Stimulated activated CD8-positive, alpha-beta memory T cell treated with anti-CD3 and anti-CD28 coated beads, Interleukin-4, amount 100 ng/mL, for 1 hour (primary cell): ENCODE measurements at regions not wholly inside any gene's neighbourhood (a gene's known extent, or its start where the extent isn't known, plus 50 kb on each side); places are given as distances from the start of the nearest gene placed in this dataset.

Source experiments
- DNase-seq, 2 donors: peaks; one replicate each; pipeline ENCODE4 v3.0.0-alpha.2; 2020; ENCODE audit warnings: low read depth in 2 of 2, low spot score in 1 of 2

- no peak for DNase-seq
These were observed 158.8 kb upstream of the ARL4C start for GRCh38 chr2:234655706-234656105.

- DNase-seq: no peak
These were observed 154.0 kb upstream of the ARL4C start for GRCh38 chr2:234650911-234651310.

- DNase-seq: no peak
These were observed 153.1 kb upstream of the ARL4C start for GRCh38 chr2:234649951-234650350.

GRCh38 chr2:234643407-234643806, 146.5 kb upstream of the ARL4C start:
- no peak for DNase-seq

GRCh38 chr2:234641086-234641485, 144.2 kb upstream of the ARL4C start:
- DNase-seq: no peak

- DNase-seq: no peak
These were observed 143.8 kb upstream of the ARL4C start for GRCh38 chr2:234640657-234641056.

GRCh38 chr2:234638966-234639365, 142.1 kb upstream of the ARL4C start:
- DNase-seq: no peak

GRCh38 chr2:234635284-234635683, 138.4 kb upstream of the ARL4C start:
- DNase-seq: no peak

GRCh38 chr2:234633581-234634230, 136.8 kb upstream of the ARL4C start:
- no peak for DNase-seq

- no peak for DNase-seq
These were observed 135.9 kb upstream of the ARL4C start for GRCh38 chr2:234632527-234633391.

GRCh38 chr2:234631646-234632514, 135.0 kb upstream of the ARL4C start:
- DNase-seq: no peak

GRCh38 chr2:234630801-234631261, 133.9 kb upstream of the ARL4C start:
- DNase-seq: no peak

- DNase-seq: no peak
These were observed 132.7 kb upstream of the ARL4C start for GRCh38 chr2:234629596-234629995.

GRCh38 chr2:234628953-234629352, 132.1 kb upstream of the ARL4C start:
- DNase-seq: no peak

- DNase-seq: no peak
These were observed 130.4 kb upstream of the ARL4C start for GRCh38 chr2:234627308-234627707.

- DNase-seq: no peak
These were observed 129.8 kb upstream of the ARL4C start for GRCh38 chr2:234626566-234627130.

- DNase-seq: no peak
These were observed 128.9 kb upstream of the ARL4C start for GRCh38 chr2:234625626-234626250.

GRCh38 chr2:234623521-234623991, 126.7 kb upstream of the ARL4C start:
- no peak for DNase-seq

- no peak for DNase-seq
These were observed 124.2 kb upstream of the ARL4C start for GRCh38 chr2:234621120-234621519.

GRCh38 chr2:234620018-234620417, 123.1 kb upstream of the ARL4C start:
- DNase-seq: no peak
